GM12878 (cell line): ENCODE measurements at regions not wholly inside any gene's neighbourhood (a gene's known extent, or its start where the extent isn't known, plus 50 kb on each side); places are given as distances from the start of the nearest gene placed in this dataset.

Experiments
- ATAC-seq: fragments of 200-7000 bp; cut with Tn5 transposase; 3 replicates; pipeline ENCODE4 v1.9.1; 2020; ENCODE audit warnings: mild to moderate bottlenecking, moderate library complexity
- BruUV-seq: library from RNA; stranded (reverse); fragments of 400-500 nt; replicated peaks from 2 replicates; lab custom pipeline; 2021; lab: Mats Ljungman, UMichigan
- CTCF ChIA-PET: fragments of 300-600 bp; sonication (Branson Sonifier 250); formaldehyde crosslinking; extraction: SDS; loops from one replicate; lab custom pipeline; 2021; ENCODE audit warnings: inconsistent platforms; lab: Yijun Ruan, JAX
- POLR2A ChIA-PET: fragments of 350-600 bp; formaldehyde crosslinking; extraction: SDS; loops from one replicate; lab custom pipeline; 2021; ENCODE audit warnings: inconsistent platforms; lab: Charles Lee
- RAD21 ChIA-PET: fragments of 300-600 bp; sonication (Branson Sonifier 250); formaldehyde crosslinking; loops from one replicate; lab custom pipeline; 2023; ENCODE audit warnings: antibody characterized with exemption; ENCODE audit not compliant: unreplicated experiment; lab: Charles Lee
- SMC1A ChIA-PET: fragments of 300-600 bp; sonication (Branson Sonifier 250); formaldehyde crosslinking; loops from one replicate; lab custom pipeline; 2023; ENCODE audit not compliant: unreplicated experiment, uncharacterized antibody; lab: Charles Lee
- DNase-seq: peaks from one replicate; pipeline ENCODE4 v3.0.0-alpha.2; 2011; ENCODE audit warnings: low read depth, low spot score
- FAIRE-seq: peaks from 3 replicates; lab custom pipeline; 2011; peaks lifted over from hg19 to GRCh38; lab: Jason Lieb, UNC
- H2AFZ ChIP-seq: 2 replicates; pipeline ENCODE4 v1.6.0; 2011; ENCODE audit warnings: low read depth, low read length, control low read depth; ENCODE audit not compliant: control insufficient read depth
- H3K27ac ChIP-seq: 2 replicates; pipeline ENCODE4 v1.5.1; 2011; ENCODE audit warnings: control low read depth; ENCODE audit not compliant: control insufficient read depth, insufficient read depth
- H3K27me3 ChIP-seq, 2 experiments: replicated peaks in 1 of 2; 2 replicates each; pipeline versions ENCODE4 v1.6.0 to v1.6.1; 2011; ENCODE audit warnings: low read length in 1 of 2; ENCODE audit not compliant: control insufficient read depth in 2 of 2, insufficient read depth in 2 of 2
- H3K36me3 ChIP-seq, 2 experiments: 2 replicates each; pipeline ENCODE4 v1.5.1; 2011; ENCODE audit warnings: low read length in 1 of 2; ENCODE audit not compliant: control insufficient read depth in 2 of 2, insufficient read depth in 2 of 2
- H3K4me1 ChIP-seq: 2 replicates; pipeline ENCODE4 v1.6.1; 2011; ENCODE audit warnings: mild to moderate bottlenecking, low read length, moderate library complexity, mixed read lengths; ENCODE audit not compliant: control insufficient read depth, insufficient read depth
- H3K4me2 ChIP-seq: 2 replicates; pipeline ENCODE4 v1.6.0; 2011; ENCODE audit warnings: control low read depth; ENCODE audit not compliant: control insufficient read depth, insufficient read depth
- H3K4me3 ChIP-seq: fragments of 200-600 bp; sonication (generic); 2 replicates; pipeline ENCODE4 v1.5.1; 2016
- H3K79me2 ChIP-seq: 2 replicates; pipeline ENCODE4 v1.6.0; 2011; ENCODE audit warnings: low read length; ENCODE audit not compliant: control insufficient read depth, insufficient read depth
- H3K9ac ChIP-seq: 2 replicates; pipeline ENCODE4 v1.8.0; 2011; ENCODE audit warnings: low read length, control low read depth, mixed read lengths; ENCODE audit not compliant: control insufficient read depth, insufficient read depth
- H3K9me3 ChIP-seq: replicated peaks from 3 replicates; pipeline ENCODE4 v1.5.1; 2011; ENCODE audit warnings: mild to moderate bottlenecking, low read length; ENCODE audit not compliant: control insufficient read depth, insufficient read depth
- H4K20me1 ChIP-seq: 2 replicates; pipeline ENCODE4 v1.6.0; 2011; ENCODE audit not compliant: control insufficient read depth, insufficient read depth
- CREM ChIP-seq: IDR thresholded peaks from 2 replicates; pipeline ENCODE4 v1.6.1; 2014; ENCODE audit warnings: antibody characterized with exemption, low read depth
- EZH2 ChIP-seq: IDR thresholded peaks from 2 replicates; pipeline ENCODE4 v1.6.1; 2012; ENCODE audit warnings: low read depth, mild to moderate bottlenecking, control low read depth, inconsistent platforms, low read length, borderline replicate concordance; ENCODE audit not compliant: control insufficient read depth
- IRF4 ChIP-seq: IDR thresholded peaks from 2 replicates; pipeline ENCODE4 v1.6.1; 2011; ENCODE audit warnings: low read depth, low read length
- KLF5 ChIP-seq: fragments of 450-650 bp; IDR thresholded peaks from 2 replicates; pipeline ENCODE4 v1.6.1; 2014; ENCODE audit warnings: mild to moderate bottlenecking; ENCODE audit not compliant: partially characterized antibody
- MEF2A ChIP-seq: IDR thresholded peaks from 2 replicates; pipeline ENCODE4 v1.6.1; 2011; ENCODE audit warnings: low read depth, mild to moderate bottlenecking, low read length, moderate library complexity; ENCODE audit not compliant: insufficient read depth
- NRF1 ChIP-seq: conservative IDR thresholded peaks from 2 replicates; pipeline ENCODE4 v1.6.1; 2011; ENCODE audit warnings: mild to moderate bottlenecking, low read depth, low read length, improper control_type of control experiment
- RB1 ChIP-seq: fragments of 450-650 bp; formaldehyde crosslinking; IDR thresholded peaks from 2 replicates; pipeline ENCODE4 v1.6.1; 2017; ENCODE audit warnings: mild to moderate bottlenecking, borderline replicate concordance
- SREBF2 ChIP-seq: IDR thresholded peaks from 2 replicates; pipeline ENCODE4 v1.6.1; 2012; ENCODE audit warnings: mild to moderate bottlenecking, low read length
- TCF12 ChIP-seq: IDR thresholded peaks from 2 replicates; pipeline ENCODE4 v1.6.1; 2011; ENCODE audit warnings: low read depth, mild to moderate bottlenecking, low read length
- ZNF384 ChIP-seq: IDR thresholded peaks from 2 replicates; pipeline ENCODE4 v1.6.1; 2012; ENCODE audit warnings: low read depth, mild to moderate bottlenecking, low read length, improper control_type of control experiment, borderline replicate concordance
- WGBS: methylation state at CpG from one replicate; pipeline ENCODE4 v1.1.6; 2016; ENCODE audit warnings: low lambda C conversion rate; ENCODE audit not compliant: insufficient replicate concordance, insufficient coverage; ENCODE audit errors: missing lambda C conversion rate; 5-methylcytosine and 5-hydroxymethylcytosine counted together
- in situ Hi-C: fragments of 300-500 bp; cut with MboI; formaldehyde crosslinking; loops from 9 replicates; pipeline ENCODE4 v1.14.3; 2018; ENCODE audit warnings: mixed read lengths
- intact Hi-C: fragments of 100-400 bp; cut with micrococcal nuclease; formaldehyde crosslinking; loops from one replicate; pipeline ENCODE4 v1.14.2; 2022; ENCODE audit not compliant: unreplicated experiment
- TF ChIP-seq, protein P1 (sequence below): fragments of 450-650 bp; IDR thresholded peaks from 2 replicates; pipeline ENCODE4 v1.6.1; 2016; ENCODE audit warnings: mild to moderate bottlenecking, moderate library complexity, borderline replicate concordance
- TF ChIP-seq, protein P2 (sequence below): IDR thresholded peaks from 2 replicates; pipeline ENCODE4 v1.6.1; 2012; ENCODE audit warnings: low read depth, low read length, improper control_type of control experiment
- TF ChIP-seq, protein P3 (sequence below): fragments of 450-650 bp; IDR thresholded peaks from 2 replicates; pipeline ENCODE4 v1.6.1; 2017; ENCODE audit warnings: mild to moderate bottlenecking, moderate library complexity

DNA sequence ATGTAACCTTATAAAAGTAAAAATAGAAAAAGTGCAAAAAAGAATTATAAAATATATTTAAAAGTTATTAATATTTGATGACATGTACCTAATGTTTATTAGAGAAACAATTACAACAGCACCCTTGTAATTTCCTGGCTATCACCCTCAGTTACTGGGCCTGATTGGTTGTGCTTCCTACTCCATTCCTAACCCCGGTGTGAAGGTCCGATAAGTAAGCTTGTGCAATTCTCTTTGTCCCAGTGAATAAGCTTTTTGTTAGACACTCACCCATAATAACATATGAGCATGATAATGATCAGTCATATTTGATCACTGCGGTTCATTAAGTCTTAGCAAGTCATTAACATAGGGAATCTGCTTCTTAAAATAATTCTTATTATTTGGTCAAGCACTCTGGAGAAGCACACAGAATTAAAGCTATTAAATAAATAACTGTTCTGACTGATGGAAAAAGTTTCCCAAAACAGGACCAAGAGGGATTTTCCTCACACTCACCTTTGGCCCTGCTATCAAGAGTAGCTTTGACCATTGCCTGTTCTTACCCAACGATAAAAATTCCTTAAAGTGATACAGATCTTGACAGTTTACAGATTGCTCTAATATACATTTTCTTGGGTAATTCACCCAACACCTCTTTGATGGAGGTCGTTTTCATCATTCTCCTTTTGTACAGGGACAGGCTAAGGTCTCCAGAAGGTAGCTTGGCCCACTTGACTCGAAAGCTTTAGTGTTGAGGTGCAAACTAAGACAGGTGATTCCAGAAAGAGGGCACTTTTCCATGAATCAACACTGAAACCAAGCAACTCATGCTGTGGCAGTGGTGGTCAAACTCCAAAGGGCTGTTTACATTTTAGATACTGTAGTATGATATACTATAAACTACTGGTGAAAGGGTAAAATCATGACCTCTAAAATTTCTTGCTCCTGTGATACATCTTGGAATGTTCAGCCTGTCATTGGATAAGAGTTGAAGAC, 543.0 kb upstream of the KCNMB2 start:
- RAD21 ChIA-PET = no interaction called here
- FAIRE-seq (no peak), ATAC-seq (no peak), DNase-seq (no peak)
- Histone ChIP-seq H3K27me3 (no peaks in the 10 kb centered on the region; a peak in 1 of 4 replicates), H3K9me3 (no peaks in the 10 kb centered on the region)
- BruUV-seq = no TSS peak
- in situ Hi-C loops = no loop called here
- SMC1A ChIA-PET = no interaction called here
- 37% methylated on average over 6 of the region's 6 CpGs for WGBS
- TF ChIP-seq ZNF384 (no peak), TCF12 (no peak), KLF5 (no peak), SREBF2 (no peak), EZH2 (no peak), IRF4 (no peak), RB1 (no peak), NRF1 (no peak), CREM (no peak), MEF2A (no peak)
- TF ChIP-seq, protein P1, sequence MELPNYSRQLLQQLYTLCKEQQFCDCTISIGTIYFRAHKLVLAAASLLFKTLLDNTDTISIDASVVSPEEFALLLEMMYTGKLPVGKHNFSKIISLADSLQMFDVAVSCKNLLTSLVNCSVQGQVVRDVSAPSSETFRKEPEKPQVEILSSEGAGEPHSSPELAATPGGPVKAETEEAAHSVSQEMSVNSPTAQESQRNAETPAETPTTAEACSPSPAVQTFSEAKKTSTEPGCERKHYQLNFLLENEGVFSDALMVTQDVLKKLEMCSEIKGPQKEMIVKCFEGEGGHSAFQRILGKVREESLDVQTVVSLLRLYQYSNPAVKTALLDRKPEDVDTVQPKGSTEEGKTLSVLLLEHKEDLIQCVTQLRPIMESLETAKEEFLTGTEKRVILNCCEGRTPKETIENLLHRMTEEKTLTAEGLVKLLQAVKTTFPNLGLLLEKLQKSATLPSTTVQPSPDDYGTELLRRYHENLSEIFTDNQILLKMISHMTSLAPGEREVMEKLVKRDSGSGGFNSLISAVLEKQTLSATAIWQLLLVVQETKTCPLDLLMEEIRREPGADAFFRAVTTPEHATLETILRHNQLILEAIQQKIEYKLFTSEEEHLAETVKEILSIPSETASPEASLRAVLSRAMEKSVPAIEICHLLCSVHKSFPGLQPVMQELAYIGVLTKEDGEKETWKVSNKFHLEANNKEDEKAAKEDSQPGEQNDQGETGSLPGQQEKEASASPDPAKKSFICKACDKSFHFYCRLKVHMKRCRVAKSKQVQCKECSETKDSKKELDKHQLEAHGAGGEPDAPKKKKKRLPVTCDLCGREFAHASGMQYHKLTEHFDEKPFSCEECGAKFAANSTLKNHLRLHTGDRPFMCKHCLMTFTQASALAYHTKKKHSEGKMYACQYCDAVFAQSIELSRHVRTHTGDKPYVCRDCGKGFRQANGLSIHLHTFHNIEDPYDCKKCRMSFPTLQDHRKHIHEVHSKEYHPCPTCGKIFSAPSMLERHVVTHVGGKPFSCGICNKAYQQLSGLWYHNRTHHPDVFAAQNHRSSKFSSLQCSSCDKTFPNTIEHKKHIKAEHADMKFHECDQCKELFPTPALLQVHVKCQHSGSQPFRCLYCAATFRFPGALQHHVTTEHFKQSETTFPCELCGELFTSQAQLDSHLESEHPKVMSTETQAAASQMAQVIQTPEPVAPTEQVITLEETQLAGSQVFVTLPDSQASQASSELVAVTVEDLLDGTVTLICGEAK = no peak
- TF ChIP-seq, protein P2, sequence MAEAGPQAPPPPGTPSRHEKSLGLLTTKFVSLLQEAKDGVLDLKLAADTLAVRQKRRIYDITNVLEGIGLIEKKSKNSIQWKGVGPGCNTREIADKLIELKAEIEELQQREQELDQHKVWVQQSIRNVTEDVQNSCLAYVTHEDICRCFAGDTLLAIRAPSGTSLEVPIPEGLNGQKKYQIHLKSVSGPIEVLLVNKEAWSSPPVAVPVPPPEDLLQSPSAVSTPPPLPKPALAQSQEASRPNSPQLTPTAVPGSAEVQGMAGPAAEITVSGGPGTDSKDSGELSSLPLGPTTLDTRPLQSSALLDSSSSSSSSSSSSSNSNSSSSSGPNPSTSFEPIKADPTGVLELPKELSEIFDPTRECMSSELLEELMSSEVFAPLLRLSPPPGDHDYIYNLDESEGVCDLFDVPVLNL = no peak
- TF ChIP-seq, protein P3, sequence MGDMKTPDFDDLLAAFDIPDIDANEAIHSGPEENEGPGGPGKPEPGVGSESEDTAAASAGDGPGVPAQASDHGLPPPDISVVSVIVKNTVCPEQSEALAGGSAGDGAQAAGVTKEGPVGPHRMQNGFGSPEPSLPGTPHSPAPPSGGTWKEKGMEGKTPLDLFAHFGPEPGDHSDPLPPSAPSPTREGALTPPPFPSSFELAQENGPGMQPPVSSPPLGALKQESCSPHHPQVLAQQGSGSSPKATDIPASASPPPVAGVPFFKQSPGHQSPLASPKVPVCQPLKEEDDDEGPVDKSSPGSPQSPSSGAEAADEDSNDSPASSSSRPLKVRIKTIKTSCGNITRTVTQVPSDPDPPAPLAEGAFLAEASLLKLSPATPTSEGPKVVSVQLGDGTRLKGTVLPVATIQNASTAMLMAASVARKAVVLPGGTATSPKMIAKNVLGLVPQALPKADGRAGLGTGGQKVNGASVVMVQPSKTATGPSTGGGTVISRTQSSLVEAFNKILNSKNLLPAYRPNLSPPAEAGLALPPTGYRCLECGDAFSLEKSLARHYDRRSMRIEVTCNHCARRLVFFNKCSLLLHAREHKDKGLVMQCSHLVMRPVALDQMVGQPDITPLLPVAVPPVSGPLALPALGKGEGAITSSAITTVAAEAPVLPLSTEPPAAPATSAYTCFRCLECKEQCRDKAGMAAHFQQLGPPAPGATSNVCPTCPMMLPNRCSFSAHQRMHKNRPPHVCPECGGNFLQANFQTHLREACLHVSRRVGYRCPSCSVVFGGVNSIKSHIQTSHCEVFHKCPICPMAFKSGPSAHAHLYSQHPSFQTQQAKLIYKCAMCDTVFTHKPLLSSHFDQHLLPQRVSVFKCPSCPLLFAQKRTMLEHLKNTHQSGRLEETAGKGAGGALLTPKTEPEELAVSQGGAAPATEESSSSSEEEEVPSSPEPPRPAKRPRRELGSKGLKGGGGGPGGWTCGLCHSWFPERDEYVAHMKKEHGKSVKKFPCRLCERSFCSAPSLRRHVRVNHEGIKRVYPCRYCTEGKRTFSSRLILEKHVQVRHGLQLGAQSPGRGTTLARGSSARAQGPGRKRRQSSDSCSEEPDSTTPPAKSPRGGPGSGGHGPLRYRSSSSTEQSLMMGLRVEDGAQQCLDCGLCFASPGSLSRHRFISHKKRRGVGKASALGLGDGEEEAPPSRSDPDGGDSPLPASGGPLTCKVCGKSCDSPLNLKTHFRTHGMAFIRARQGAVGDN = no peak
- TF ChIP-seq, all 136 proteins: peak for 0
- no peak overlapping the region for H3K27ac ChIP-seq
- no peak overlapping the region for H3K9ac ChIP-seq
- CTCF ChIA-PET = no interaction called here
- no peaks in the 10 kb centered on the region for H4K20me1 ChIP-seq
- H3K36me3 ChIP-seq = no peaks in the 10 kb centered on the region
- no peaks in the 10 kb centered on the region for H3K79me2 ChIP-seq
- POLR2A ChIA-PET = no interaction called here
- intact Hi-C loops = no loop called here
- no peak overlapping the region for H2AFZ ChIP-seq
- H3K4me1 ChIP-seq = no peaks in the 10 kb centered on the region
- H3K4me3 ChIP-seq = no peak overlapping the region
- H3K4me2 ChIP-seq = no peak overlapping the region
